ENCODE measurements at regions not wholly inside any gene's neighbourhood (a gene's known extent, or its start where the extent isn't known, plus 50 kb on each side); places are given as distances from the start of the nearest gene placed in this dataset.

GRCh38 chr4:152185786-152186550, 349.9 kb downstream of the FBXW7 start:
- no peak for TF ChIP-seq POLR2A (IDR thresholded peaks at IDR 0.05)
- TF ChIP-seq CTCF (IDR thresholded peaks at IDR 0.05) = no peak

Data from esophagus squamous epithelium (tissue), 4 donors.